CD4-positive, CD25-positive, alpha-beta regulatory T cell (primary cell): ENCODE measurements at regions not wholly inside any gene's neighbourhood (a gene's known extent, or its start where the extent isn't known, plus 50 kb on each side); places are given as distances from the start of the nearest gene placed in this dataset.

Experiments used
- ATAC-seq, 2 donors: fragments of 150-1000 bp; cut with Tn5 transposase; one replicate each; pipeline ENCODE4 v1.10.0; 2021; ENCODE audit warnings: low read depth in 2 of 2, moderate number of reproducible peaks in 2 of 2, moderate library complexity in 1 of 2
- DNase-seq, 3 donors: peaks; one replicate each; pipeline versions ENCODE4 v3.0.0 to v3.0.0-alpha.2; 2012 to 2022; ENCODE audit warnings: mixed read lengths in 1 of 3
- H3K27ac ChIP-seq: one replicate; pipeline ENCODE4 v1.7.0; 2013; ENCODE audit warnings: mild to moderate bottlenecking, low read length; ENCODE audit not compliant: insufficient read depth, poor library complexity, severe bottlenecking
- H3K27me3 ChIP-seq: one replicate; pipeline ENCODE4 v1.7.0; 2013; ENCODE audit warnings: low read length; ENCODE audit not compliant: control insufficient read depth, insufficient read depth
- H3K36me3 ChIP-seq: one replicate; pipeline ENCODE4 v1.7.0; 2013; ENCODE audit warnings: mild to moderate bottlenecking, low read length, moderate library complexity; ENCODE audit not compliant: control insufficient read depth, insufficient read depth
- H3K4me1 ChIP-seq: 2 replicates; pipeline ENCODE4 v1.7.0; 2013; ENCODE audit warnings: mild to moderate bottlenecking, low read length; ENCODE audit not compliant: insufficient read depth, control insufficient read depth, poor library complexity, severe bottlenecking
- H3K4me3 ChIP-seq: one replicate; pipeline ENCODE4 v1.7.0; 2013; ENCODE audit warnings: low read depth, mild to moderate bottlenecking, low read length, moderate library complexity
- H3K9me3 ChIP-seq, 2 experiments: 1 replicate in 1 of 2; 2 replicates in 1 of 2; pipeline ENCODE4 v1.7.0; 2013; ENCODE audit warnings: low read length in 2 of 2, mild to moderate bottlenecking in 1 of 2, moderate library complexity in 1 of 2; ENCODE audit not compliant: control insufficient read depth in 2 of 2
- H3K27ac Mint-ChIP-seq, 3 donors: one replicate each; pipeline ENCODE4 v1.8.0; 2020 to 2022; ENCODE audit warnings: mild to moderate bottlenecking in 3 of 3, mixed read lengths in 3 of 3, moderate library complexity in 2 of 3
- H3K27me3 Mint-ChIP-seq: one replicate; pipeline ENCODE4 v1.8.0; 2022; ENCODE audit warnings: mild to moderate bottlenecking, mixed read lengths
- H3K36me3 Mint-ChIP-seq: one replicate; pipeline ENCODE4 v1.8.0; 2020; ENCODE audit warnings: mixed read lengths
- H3K4me1 Mint-ChIP-seq, 4 donors: one replicate each; pipeline ENCODE4 v1.8.0; 2020 to 2022; ENCODE audit warnings: mixed read lengths in 4 of 4, mild to moderate bottlenecking in 1 of 4
- H3K4me3 Mint-ChIP-seq, 4 donors: one replicate each; pipeline ENCODE4 v1.8.0; 2020 to 2022; ENCODE audit warnings: mild to moderate bottlenecking in 4 of 4, mixed read lengths in 4 of 4, moderate library complexity in 3 of 4
- H3K9me3 Mint-ChIP-seq, 7 donors: one replicate each; pipeline ENCODE4 v1.8.0; 2020 to 2022; ENCODE audit warnings: mixed read lengths in 7 of 7, mild to moderate bottlenecking in 3 of 7, moderate library complexity in 2 of 7

GRCh38 chr2:237244178-237244577 is 158.5 kb downstream of the COPS8 start:
- Histone ChIP-seq H3K27ac (no peak overlapping the region), H3K9me3 (peaks cover 8 to 9% of the 10 kb centered on the region in 2 experiments), H3K27me3 (peaks cover 10% of the 10 kb centered on the region), H3K36me3 (no peaks in the 10 kb centered on the region), H3K4me1 (no peaks in the 10 kb centered on the region), H3K4me3 (no peak overlapping the region)
- peaks cover 4% of the 10 kb centered on the region for H3K27me3 Mint-ChIP-seq
- DNase-seq = no peak
- no peak for ATAC-seq
- no peaks in the 10 kb centered on the region for H3K4me1 Mint-ChIP-seq
- no peaks in the 10 kb centered on the region for H3K36me3 Mint-ChIP-seq
- no peak overlapping the region for H3K4me3 Mint-ChIP-seq
- H3K27ac Mint-ChIP-seq = no peak overlapping the region
- H3K9me3 Mint-ChIP-seq = peaks cover 0 to 13% (median 6%) of the 10 kb centered on the region in 7 donors

GRCh38 chr2:237244976-237245646 is 159.4 kb downstream of the COPS8 start:
- H3K4me1 Mint-ChIP-seq = no peaks in the 10 kb centered on the region
- Histone ChIP-seq H3K4me3 (no peak overlapping the region), H3K36me3 (no peaks in the 10 kb centered on the region), H3K27ac (no peak overlapping the region), H3K4me1 (no peaks in the 10 kb centered on the region), H3K27me3 (peaks cover 11% of the 10 kb centered on the region), H3K9me3 (peaks cover 6 to 7% of the 10 kb centered on the region in 2 experiments)
- no peaks in the 10 kb centered on the region for H3K36me3 Mint-ChIP-seq
- H3K9me3 Mint-ChIP-seq = peaks cover 0 to 17% (median 6%) of the 10 kb centered on the region in 7 donors
- no peak overlapping the region for H3K27ac Mint-ChIP-seq
- ATAC-seq = no peak
- no peak overlapping the region for H3K4me3 Mint-ChIP-seq
- peaks cover 4% of the 10 kb centered on the region for H3K27me3 Mint-ChIP-seq
- no peak for DNase-seq

GRCh38 chr2:237250599-237250998 is 163.4 kb downstream of the COL6A3 start:
- H3K4me3 Mint-ChIP-seq = no peak overlapping the region
- H3K27me3 Mint-ChIP-seq = no peaks in the 10 kb centered on the region
- Histone ChIP-seq H3K27me3 (peaks cover 7% of the 10 kb centered on the region), H3K9me3 (no peaks in the 10 kb centered on the region), H3K4me1 (no peaks in the 10 kb centered on the region), H3K36me3 (no peaks in the 10 kb centered on the region), H3K27ac (no peak overlapping the region), H3K4me3 (no peak overlapping the region)
- DNase-seq = no peak
- H3K36me3 Mint-ChIP-seq = no peaks in the 10 kb centered on the region
- no peaks in the 10 kb centered on the region for H3K4me1 Mint-ChIP-seq
- no peak for ATAC-seq
- peaks cover 0 to 4% (median 0%) of the 10 kb centered on the region in 7 donors for H3K9me3 Mint-ChIP-seq
- H3K27ac Mint-ChIP-seq = no peak overlapping the region

- H3K27me3 ChIP-seq = peaks cover 5% of the 10 kb centered on the region
- H3K9me3 ChIP-seq = no peaks in the 10 kb centered on the region
- Mint-ChIP-seq H3K4me3 (no peak overlapping the region), H3K9me3 (peaks cover 0 to 4% (median 0%) of the 10 kb centered on the region in 7 donors), H3K4me1 (no peaks in the 10 kb centered on the region), H3K27me3 (peaks cover 4% of the 10 kb centered on the region), H3K36me3 (no peaks in the 10 kb centered on the region), H3K27ac (no peak overlapping the region)
- H3K4me3 ChIP-seq = no peak overlapping the region
- no peak overlapping the region for H3K27ac ChIP-seq
- no peaks in the 10 kb centered on the region for H3K4me1 ChIP-seq
- DNase-seq (no peak), ATAC-seq (no peak)
- H3K36me3 ChIP-seq = no peaks in the 10 kb centered on the region
Observed at GRCh38 chr2:237251986-237252385, 162.0 kb downstream of the COL6A3 start.

GRCh38 chr2:237253046-237253702 is 160.8 kb downstream of the COL6A3 start:
- Mint-ChIP-seq H3K36me3 (no peaks in the 10 kb centered on the region), H3K9me3 (peaks cover 0 to 4% (median 0%) of the 10 kb centered on the region in 7 donors), H3K27ac (no peak overlapping the region), H3K4me1 (no peaks in the 10 kb centered on the region), H3K4me3 (no peak overlapping the region), H3K27me3 (peaks cover 7% of the 10 kb centered on the region)
- ATAC-seq (no peak), DNase-seq (no peak)
- no peaks in the 10 kb centered on the region for H3K36me3 ChIP-seq
- H3K4me3 ChIP-seq = no peak overlapping the region
- peaks cover 5% of the 10 kb centered on the region for H3K27me3 ChIP-seq
- H3K9me3 ChIP-seq = no peaks in the 10 kb centered on the region
- no peaks in the 10 kb centered on the region for H3K4me1 ChIP-seq
- H3K27ac ChIP-seq = no peak overlapping the region

- Histone ChIP-seq H3K36me3 (no peaks in the 10 kb centered on the region), H3K4me3 (no peak overlapping the region), H3K4me1 (no peaks in the 10 kb centered on the region), H3K9me3 (no peaks in the 10 kb centered on the region), H3K27me3 (no peaks in the 10 kb centered on the region), H3K27ac (no peak overlapping the region)
- peaks cover 0 to 4% (median 0%) of the 10 kb centered on the region in 7 donors for H3K9me3 Mint-ChIP-seq
- H3K27ac Mint-ChIP-seq = no peak overlapping the region
- no peaks in the 10 kb centered on the region for H3K36me3 Mint-ChIP-seq
- ATAC-seq = no peak
- no peak for DNase-seq
- H3K4me1 Mint-ChIP-seq = no peaks in the 10 kb centered on the region
- peaks cover 7% of the 10 kb centered on the region for H3K27me3 Mint-ChIP-seq
- H3K4me3 Mint-ChIP-seq = no peak overlapping the region
Observed at GRCh38 chr2:237254369-237254861, 159.5 kb downstream of the COL6A3 start.

GRCh38 chr2:237254911-237255578 is 158.9 kb downstream of the COL6A3 start:
- Mint-ChIP-seq H3K36me3 (no peaks in the 10 kb centered on the region), H3K4me3 (no peak overlapping the region), H3K9me3 (peaks cover 0 to 4% (median 0%) of the 10 kb centered on the region in 7 donors), H3K27ac (no peak overlapping the region), H3K4me1 (no peaks in the 10 kb centered on the region), H3K27me3 (peaks cover 7% of the 10 kb centered on the region)
- Histone ChIP-seq H3K9me3 (no peaks in the 10 kb centered on the region), H3K4me3 (no peak overlapping the region), H3K27me3 (peaks cover 3% of the 10 kb centered on the region), H3K4me1 (no peaks in the 10 kb centered on the region), H3K36me3 (no peaks in the 10 kb centered on the region), H3K27ac (no peak overlapping the region)
- ATAC-seq (no peak), DNase-seq (no peak)
